Testis (tissue), 2 donors: ENCODE measurements at regions not wholly inside any gene's neighbourhood (a gene's known extent, or its start where the extent isn't known, plus 50 kb on each side); places are given as distances from the start of the nearest gene placed in this dataset.

Source experiments
- DNase-seq: peaks from one replicate; pipeline ENCODE4 v3.0.0-alpha.2; 2019
- H3K27ac ChIP-seq, 2 donors: fragments of 200-600 bp; sonication (generic); one replicate each; pipeline ENCODE4 v1.5.1; 2019
- H3K27me3 ChIP-seq: fragments of 200-600 bp; sonication (generic); one replicate; pipeline ENCODE4 v1.5.1; 2019
- H3K36me3 ChIP-seq: fragments of 200-600 bp; sonication (generic); one replicate; pipeline ENCODE4 v1.5.1; 2017; ENCODE audit warnings: low read depth; ENCODE audit errors: missing control alignments
- H3K4me1 ChIP-seq: fragments of 200-600 bp; sonication (generic); one replicate; pipeline ENCODE4 v1.5.1; 2019
- H3K4me3 ChIP-seq, 2 donors: fragments of 200-600 bp; sonication (generic); one replicate each; pipeline ENCODE4 v1.5.1; 2017 to 2019
- H3K9me3 ChIP-seq: fragments of 200-600 bp; sonication (generic); one replicate; pipeline ENCODE4 v1.5.1; 2017
- POLR2A ChIP-seq: fragments of 450-650 bp; IDR thresholded peaks from one replicate; pipeline ENCODE4 v1.6.1; 2017; ENCODE audit warnings: antibody characterized with exemption, mild to moderate bottlenecking, moderate library complexity
- WGBS, 2 donors: methylation state at CpG; one replicate each; pipeline ENCODE4 v1.1.5; 2018; 5-methylcytosine and 5-hydroxymethylcytosine counted together
- intact Hi-C: fragments of 100-400 bp; cut with DNase I; formaldehyde crosslinking; loops from one replicate; pipeline ENCODE4 v1.15.1; 2023; ENCODE audit warnings: low total_unique reads
- TF ChIP-seq, protein P1 (sequence below), 3 experiments: fragments of 450-650 bp in 2 of 3; fragments of 200-600 bp in 1 of 3; sonication (generic) in 1 of 3; IDR thresholded peaks; one replicate each; pipeline ENCODE4 v1.5.1; 2016 to 2019; ENCODE audit warnings: antibody characterized with exemption in 3 of 3, mild to moderate bottlenecking in 2 of 3, moderate library complexity in 1 of 3

DNA sequence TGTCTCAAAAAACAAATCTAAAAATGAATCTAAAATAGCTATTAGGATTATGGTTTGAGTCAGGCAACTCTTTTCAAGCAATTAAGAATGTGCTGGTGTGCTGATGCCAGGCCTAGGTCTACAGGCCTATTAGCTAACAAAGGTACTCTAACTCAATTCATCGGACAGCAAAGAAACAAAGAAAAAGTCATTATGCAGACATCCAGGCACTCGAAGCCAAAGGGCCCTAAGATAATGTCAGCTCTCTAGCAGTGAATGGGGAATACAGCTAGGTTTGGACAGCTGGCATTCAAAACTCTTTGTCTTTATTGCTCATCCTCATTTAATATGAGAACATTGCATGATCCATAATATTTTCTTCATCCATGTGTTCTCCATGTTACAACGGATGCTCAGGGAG lies 108.5 kb downstream of the TMEM114 start:
- TF ChIP-seq POLR2A: no peak
- TF ChIP-seq, protein P1, sequence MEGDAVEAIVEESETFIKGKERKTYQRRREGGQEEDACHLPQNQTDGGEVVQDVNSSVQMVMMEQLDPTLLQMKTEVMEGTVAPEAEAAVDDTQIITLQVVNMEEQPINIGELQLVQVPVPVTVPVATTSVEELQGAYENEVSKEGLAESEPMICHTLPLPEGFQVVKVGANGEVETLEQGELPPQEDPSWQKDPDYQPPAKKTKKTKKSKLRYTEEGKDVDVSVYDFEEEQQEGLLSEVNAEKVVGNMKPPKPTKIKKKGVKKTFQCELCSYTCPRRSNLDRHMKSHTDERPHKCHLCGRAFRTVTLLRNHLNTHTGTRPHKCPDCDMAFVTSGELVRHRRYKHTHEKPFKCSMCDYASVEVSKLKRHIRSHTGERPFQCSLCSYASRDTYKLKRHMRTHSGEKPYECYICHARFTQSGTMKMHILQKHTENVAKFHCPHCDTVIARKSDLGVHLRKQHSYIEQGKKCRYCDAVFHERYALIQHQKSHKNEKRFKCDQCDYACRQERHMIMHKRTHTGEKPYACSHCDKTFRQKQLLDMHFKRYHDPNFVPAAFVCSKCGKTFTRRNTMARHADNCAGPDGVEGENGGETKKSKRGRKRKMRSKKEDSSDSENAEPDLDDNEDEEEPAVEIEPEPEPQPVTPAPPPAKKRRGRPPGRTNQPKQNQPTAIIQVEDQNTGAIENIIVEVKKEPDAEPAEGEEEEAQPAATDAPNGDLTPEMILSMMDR (IDR thresholded peaks at IDR 0.05): no peak
- no peak overlapping the region for H3K4me3 ChIP-seq
- H3K27me3 ChIP-seq: no peaks in the 10 kb centered on the region
- no peak for DNase-seq
- H3K27ac ChIP-seq: no peak overlapping the region
- intact Hi-C loops: no loop called here
- H3K9me3 ChIP-seq: no peaks in the 10 kb centered on the region
- 57 to 82% methylated on average over 3 of the region's 3 CpGs for WGBS, 2 donors
- H3K36me3 ChIP-seq: no peaks in the 10 kb centered on the region
- H3K4me1 ChIP-seq: no peaks in the 10 kb centered on the region

DNA sequence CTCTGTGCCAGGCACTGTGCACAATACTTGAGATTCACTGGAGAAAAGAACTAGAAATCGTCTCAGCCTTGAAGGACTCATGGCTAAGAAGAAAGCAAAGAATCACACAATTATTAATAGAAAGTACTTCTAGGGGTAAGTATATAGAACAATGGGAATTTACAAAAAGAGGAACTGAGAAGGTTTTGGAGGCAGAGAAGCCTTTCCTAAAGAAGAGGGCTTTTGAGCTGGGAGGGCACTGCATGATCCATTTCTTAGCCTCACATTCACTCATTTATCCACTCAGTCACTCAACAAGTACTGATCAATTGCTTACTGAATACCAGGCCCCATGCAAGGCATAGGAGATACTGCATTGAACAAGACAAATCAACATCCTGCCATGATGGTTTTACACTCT lies 113.5 kb downstream of the TMEM114 start:
- H3K36me3 ChIP-seq: no peaks in the 10 kb centered on the region
- H3K9me3 ChIP-seq: no peaks in the 10 kb centered on the region
- H3K27ac ChIP-seq: no peak overlapping the region
- H3K27me3 ChIP-seq: no peaks in the 10 kb centered on the region
- H3K4me1 ChIP-seq: no peaks in the 10 kb centered on the region
- WGBS, 2 donors: 77 to 98% methylated on average over 1 of the region's 1 CpG
- intact Hi-C loops: no loop called here
- no peak for TF ChIP-seq POLR2A
- TF ChIP-seq, protein P1 (IDR thresholded peaks at IDR 0.05): no peak
- DNase-seq: no peak
- no peak overlapping the region for H3K4me3 ChIP-seq

DNA sequence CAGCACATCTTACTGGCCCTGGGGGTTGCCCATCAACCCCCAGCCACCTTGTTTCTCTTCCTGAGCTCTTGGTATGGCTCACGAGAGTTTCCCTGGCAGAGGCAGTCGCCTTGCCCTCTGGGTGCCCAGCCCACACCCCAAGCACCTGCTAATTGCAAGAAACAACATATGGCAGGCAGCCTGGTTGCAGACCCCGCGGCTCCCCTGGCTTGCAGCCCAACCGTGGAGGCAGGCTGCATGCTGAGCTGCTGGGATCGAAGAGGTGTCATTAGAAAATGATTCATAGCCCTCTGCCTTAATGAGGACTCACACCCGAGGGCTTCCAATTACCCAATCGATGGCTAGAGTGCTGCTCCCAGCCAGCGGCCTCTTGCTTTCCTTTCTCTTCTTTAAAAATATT lies 115.7 kb downstream of the TMEM114 start:
- Histone ChIP-seq H3K4me3 (no peak overlapping the region), H3K36me3 (no peaks in the 10 kb centered on the region), H3K27me3 (no peaks in the 10 kb centered on the region), H3K9me3 (no peaks in the 10 kb centered on the region), H3K4me1 (no peaks in the 10 kb centered on the region), H3K27ac (no peak overlapping the region)
- DNase-seq: no peak
- intact Hi-C loops: no loop called here
- WGBS, 2 donors: 46 to 51% methylated on average over 9 of the region's 9 CpGs
- no peak for TF ChIP-seq POLR2A
- TF ChIP-seq, protein P1 (IDR thresholded peaks at IDR 0.05): no peak

DNA sequence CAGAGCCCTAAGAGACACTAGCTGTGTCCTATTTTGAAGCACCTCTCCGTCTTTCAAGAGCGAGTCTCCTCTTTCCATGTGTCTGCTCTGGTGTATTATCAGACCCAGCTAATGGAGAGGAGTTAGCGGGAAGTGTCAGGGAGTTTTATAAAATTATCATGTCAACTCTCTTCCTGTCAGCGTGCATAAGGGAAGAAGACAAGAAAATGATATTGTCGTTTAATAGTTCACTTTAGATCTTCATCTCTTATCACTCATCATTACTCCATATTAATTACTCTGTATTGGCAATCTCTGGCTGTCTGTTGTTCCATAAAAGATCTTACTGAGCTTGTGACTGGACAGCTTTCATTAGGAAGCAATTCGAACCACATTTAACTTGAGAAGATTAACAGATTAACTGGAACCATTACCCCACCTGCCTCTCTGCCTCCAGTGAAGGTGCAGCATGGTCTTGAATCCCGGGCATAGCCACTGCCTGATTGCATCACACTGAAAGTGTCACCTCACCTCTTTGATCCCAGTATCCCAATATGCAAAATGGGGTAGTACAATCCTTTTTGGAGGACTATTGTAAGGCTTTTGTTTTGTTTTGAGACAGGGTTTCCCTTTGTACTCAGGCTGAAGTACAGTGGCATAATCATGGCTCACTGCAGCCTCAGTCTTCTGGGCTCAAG lies 121.1 kb downstream of the TMEM114 start:
- no peak for TF ChIP-seq POLR2A
- TF ChIP-seq, protein P1 (IDR thresholded peaks at IDR 0.05): no peak
- H3K36me3 ChIP-seq: no peaks in the 10 kb centered on the region
- intact Hi-C loops: no loop called here
- no peak overlapping the region for H3K4me3 ChIP-seq
- no peak for DNase-seq
- no peaks in the 10 kb centered on the region for H3K9me3 ChIP-seq
- 83 to 86% methylated on average over 7 of the region's 7 CpGs for WGBS, 2 donors
- H3K4me1 ChIP-seq: no peaks in the 10 kb centered on the region
- no peaks in the 10 kb centered on the region for H3K27me3 ChIP-seq
- H3K27ac ChIP-seq: no peak overlapping the region

DNA sequence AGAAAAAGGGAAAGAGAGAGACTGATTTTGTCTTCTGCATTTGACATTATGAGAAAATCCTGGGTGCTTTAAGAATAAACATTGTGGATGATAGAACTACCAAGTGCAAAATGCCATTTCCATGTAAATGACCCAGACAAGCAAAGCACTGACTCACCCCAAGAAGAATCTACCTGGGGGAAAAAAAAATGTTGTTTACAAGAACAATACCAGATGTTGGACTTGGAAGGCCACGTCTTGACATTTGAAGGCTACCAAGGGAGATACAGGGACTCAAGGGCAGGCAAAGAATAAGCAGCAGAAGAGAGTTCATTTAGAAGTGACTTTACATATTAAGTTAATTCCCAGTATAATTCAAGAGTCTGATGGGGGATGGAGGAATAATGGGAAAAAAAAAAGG lies 125.3 kb downstream of the TMEM114 start:
- Histone ChIP-seq H3K27ac (no peak overlapping the region), H3K4me3 (no peak overlapping the region), H3K4me1 (no peaks in the 10 kb centered on the region), H3K27me3 (no peaks in the 10 kb centered on the region), H3K36me3 (no peaks in the 10 kb centered on the region), H3K9me3 (no peaks in the 10 kb centered on the region)
- TF ChIP-seq POLR2A: no peak
- TF ChIP-seq, protein P1 (IDR thresholded peaks at IDR 0.05): no peak
- DNase-seq: no peak
- WGBS, 2 donors: 57 to 67% methylated on average over 1 of the region's 1 CpG
- intact Hi-C loops: no loop called here
